ENCODE measurements at regions not wholly inside any gene's neighbourhood (a gene's known extent, or its start where the extent isn't known, plus 50 kb on each side); places are given as distances from the start of the nearest gene placed in this dataset.

GRCh38 chr11:81874635-81875034, 859.0 kb downstream of the FAM181B start:
- TF ChIP-seq FOS (IDR thresholded peaks at IDR 0.05; ENCODE audit: borderline replicate concordance, insufficient read depth, low read length) (no peak), EZH2 (IDR thresholded peaks at IDR 0.05; ENCODE audit: borderline replicate concordance, low read depth, low read length, severe bottlenecking) (no peak), MYC (IDR thresholded peaks at IDR 0.05; ENCODE audit: low read depth, low read length) (no peak), POLR2A (IDR thresholded peaks at IDR 0.05; ENCODE audit: low read depth, low read length) (no peak), JUN (IDR thresholded peaks at IDR 0.05; ENCODE audit: borderline replicate concordance, insufficient read depth, insufficient read length, low read depth) (no peak), GATA2 (IDR thresholded peaks at IDR 0.05; ENCODE audit: insufficient read depth, insufficient read length, low read depth, low read length) (no peak)
- POLR2A ChIA-PET = no interaction called here
- BruUV-seq (replicated peaks) = no TSS peak
- no peak overlapping the region for H2AFZ ChIP-seq (ENCODE audit: low read depth, low read length)
- no peak for FAIRE-seq
- H3K4me1 ChIP-seq (ENCODE audit: control insufficient read depth, extremely low read depth, insufficient read depth, low read length) = no peaks in the 10 kb centered on the region
- CTCF ChIA-PET = no interaction called here
- H3K9me3 ChIP-seq (replicated peaks; ENCODE audit: control insufficient read depth, insufficient read depth, low read length) = no peaks in the 10 kb centered on the region
- H3K27me3 ChIP-seq (ENCODE audit: control insufficient read depth in 2 of 2, insufficient read depth in 2 of 2, low read length in 2 of 2) = no peaks in the 10 kb centered on the region
- intact Hi-C loops (cut with micrococcal nuclease) = no loop called here
- H3K4me3 ChIP-seq (replicated peaks in 1 of 3; ENCODE audit: insufficient read depth in 1 of 3, low read depth in 1 of 3, low read length in 3 of 3) = no peak overlapping the region
- H4K20me1 ChIP-seq (replicated peaks; ENCODE audit: control insufficient read depth, extremely low read depth, insufficient read depth, low read length) = no peaks in the 10 kb centered on the region
- DNase-seq (ENCODE audit: low read depth, low spot score) = no peak
- H3K9ac ChIP-seq (replicated peaks; ENCODE audit: extremely low read depth, insufficient read depth, low read length) = no peak overlapping the region
- no peak overlapping the region for H3K4me2 ChIP-seq (ENCODE audit: insufficient read depth, low read length)
- no peaks in the 10 kb centered on the region for H3K9me1 ChIP-seq (replicated peaks; ENCODE audit: control insufficient read depth, extremely low read depth, insufficient read depth, low read length)
- no peak overlapping the region for H3K27ac ChIP-seq (ENCODE audit: insufficient read depth, low read depth, low read length)
- no peaks in the 10 kb centered on the region for H3K36me3 ChIP-seq (ENCODE audit: control insufficient read depth in 2 of 2, extremely low read depth in 1 of 2, insufficient read depth in 2 of 2, low read length in 2 of 2)
- dilution Hi-C loops (cut with MboI; ENCODE audit: extremely low pct_ligation_motif_present, low sequenced_read_pairs) = no loop called here
- H3K79me2 ChIP-seq (ENCODE audit: control insufficient read depth, insufficient read depth, low read length) = no peaks in the 10 kb centered on the region

- no peak overlapping the region for H3K27ac ChIP-seq (ENCODE audit: insufficient read depth, low read depth, low read length)
- BruUV-seq (replicated peaks) = no TSS peak
- H3K27me3 ChIP-seq (ENCODE audit: control insufficient read depth in 2 of 2, insufficient read depth in 2 of 2, low read length in 2 of 2) = no peaks in the 10 kb centered on the region
- dilution Hi-C loops (cut with MboI; ENCODE audit: extremely low pct_ligation_motif_present, low sequenced_read_pairs) (no loop called here), intact Hi-C loops (cut with micrococcal nuclease) (no loop called here)
- ChIA-PET CTCF (no interaction called here), POLR2A (no interaction called here)
- H3K4me2 ChIP-seq (ENCODE audit: insufficient read depth, low read length) = no peak overlapping the region
- H3K79me2 ChIP-seq (ENCODE audit: control insufficient read depth, insufficient read depth, low read length) = no peaks in the 10 kb centered on the region
- no peaks in the 10 kb centered on the region for H3K36me3 ChIP-seq (ENCODE audit: control insufficient read depth in 2 of 2, extremely low read depth in 1 of 2, insufficient read depth in 2 of 2, low read length in 2 of 2)
- H2AFZ ChIP-seq (ENCODE audit: low read depth, low read length) = no peak overlapping the region
- no peak overlapping the region for H3K4me3 ChIP-seq (replicated peaks in 1 of 3; ENCODE audit: insufficient read depth in 1 of 3, low read depth in 1 of 3, low read length in 3 of 3)
- no peak for DNase-seq (ENCODE audit: low read depth, low spot score)
- no peak for FAIRE-seq
- H3K9me3 ChIP-seq (replicated peaks; ENCODE audit: control insufficient read depth, insufficient read depth, low read length) = peaks cover 2% of the 10 kb centered on the region
- no peaks in the 10 kb centered on the region for H3K9me1 ChIP-seq (replicated peaks; ENCODE audit: control insufficient read depth, extremely low read depth, insufficient read depth, low read length)
- TF ChIP-seq CTCF (IDR thresholded peaks at IDR 0.05; ENCODE audit: extremely low read depth in 1 of 2, insufficient read depth in 1 of 2, low read depth in 1 of 2, low read length in 2 of 2) (no peak), GATA2 (IDR thresholded peaks at IDR 0.05; ENCODE audit: insufficient read depth, insufficient read length, low read depth, low read length) (no peak), JUN (IDR thresholded peaks at IDR 0.05; ENCODE audit: borderline replicate concordance, insufficient read depth, insufficient read length, low read depth) (no peak), EZH2 (IDR thresholded peaks at IDR 0.05; ENCODE audit: borderline replicate concordance, low read depth, low read length, severe bottlenecking) (no peak), POLR2A (IDR thresholded peaks at IDR 0.05; ENCODE audit: low read depth, low read length) (no peak), MYC (IDR thresholded peaks at IDR 0.05; ENCODE audit: low read depth, low read length) (no peak), MAX (IDR thresholded peaks at IDR 0.05; ENCODE audit: insufficient read depth, insufficient read length) (no peak), POLR2AphosphoS5 (IDR thresholded peaks at IDR 0.05; ENCODE audit: insufficient read depth, low read depth, low read length) (no peak), FOS (IDR thresholded peaks at IDR 0.05; ENCODE audit: borderline replicate concordance, insufficient read depth, low read length) (no peak)
- no peak overlapping the region for H3K9ac ChIP-seq (replicated peaks; ENCODE audit: extremely low read depth, insufficient read depth, low read length)
- H4K20me1 ChIP-seq (replicated peaks; ENCODE audit: control insufficient read depth, extremely low read depth, insufficient read depth, low read length) = no peaks in the 10 kb centered on the region
- no peaks in the 10 kb centered on the region for H3K4me1 ChIP-seq (ENCODE audit: control insufficient read depth, extremely low read depth, insufficient read depth, low read length)
These were observed 862.8 kb downstream of the FAM181B start for GRCh38 chr11:81870815-81871214.
